ENCODE measurements at regions not wholly inside any gene's neighbourhood (a gene's known extent, or its start where the extent isn't known, plus 50 kb on each side); places are given as distances from the start of the nearest gene placed in this dataset.

- Histone ChIP-seq H3K4me2 (ENCODE audit: insufficient read depth, low read length) (no peak overlapping the region), H3K9ac (replicated peaks; ENCODE audit: extremely low read depth, insufficient read depth, low read length) (no peak overlapping the region), H3K4me3 (replicated peaks in 1 of 3; ENCODE audit: insufficient read depth in 1 of 3, low read depth in 1 of 3, low read length in 3 of 3) (no peak overlapping the region), H3K27ac (ENCODE audit: insufficient read depth, low read depth, low read length) (no peak overlapping the region), H2AFZ (ENCODE audit: low read depth, low read length) (no peak overlapping the region), H3K27me3 (ENCODE audit: control insufficient read depth in 2 of 2, insufficient read depth in 2 of 2, low read length in 2 of 2) (peaks cover 8 to 15% of the 10 kb centered on the region in 2 experiments), H3K9me3 (replicated peaks; ENCODE audit: control insufficient read depth, insufficient read depth, low read length) (no peaks in the 10 kb centered on the region), H3K9me1 (replicated peaks; ENCODE audit: control insufficient read depth, extremely low read depth, insufficient read depth, low read length) (no peaks in the 10 kb centered on the region), H3K36me3 (ENCODE audit: control insufficient read depth in 2 of 2, extremely low read depth in 1 of 2, insufficient read depth in 2 of 2, low read length in 2 of 2) (peaks cover 0 to 2% of the 10 kb centered on the region in 2 experiments), H3K79me2 (ENCODE audit: control insufficient read depth, insufficient read depth, low read length) (no peaks in the 10 kb centered on the region), H3K4me1 (ENCODE audit: control insufficient read depth, extremely low read depth, insufficient read depth, low read length) (peaks cover 14% of the 10 kb centered on the region), H4K20me1 (replicated peaks; ENCODE audit: control insufficient read depth, extremely low read depth, insufficient read depth, low read length) (peaks cover 22% of the 10 kb centered on the region)
- ChIA-PET CTCF (interaction anchor here (0.8 to 1.3 kb wide), 2 partner anchors 82 to 139 kb away, joined by 3 read pairs; no protein-coding TSS in a partner anchor), POLR2A (interaction anchor here (0.6 kb wide), 1 partner anchor 86 kb away, joined by 4 read pairs; no protein-coding TSS in a partner anchor)
- intact Hi-C loops (cut with micrococcal nuclease) (no loop called here), dilution Hi-C loops (cut with MboI; ENCODE audit: extremely low pct_ligation_motif_present, low sequenced_read_pairs) (no loop called here)
- no peak for FAIRE-seq
- BruUV-seq (replicated peaks), result no TSS peak
- DNase-seq (ENCODE audit: low read depth, low spot score), result no peak
- TF ChIP-seq CTCF (IDR thresholded peaks at IDR 0.05; ENCODE audit: extremely low read depth in 1 of 2, insufficient read depth in 1 of 2, low read depth in 1 of 2, low read length in 2 of 2) (no peak), MYC (IDR thresholded peaks at IDR 0.05; ENCODE audit: low read depth, low read length) (no peak), GATA2 (IDR thresholded peaks at IDR 0.05; ENCODE audit: insufficient read depth, insufficient read length, low read depth, low read length) (no peak), POLR2A (IDR thresholded peaks at IDR 0.05; ENCODE audit: low read depth, low read length) (no peak)
Measured at GRCh38 chr7:131000389-131000788, 266.4 kb upstream of the KLF14 start.

- ChIA-PET CTCF (interaction anchor here (0.8 to 1.5 kb wide), 5 partner anchors 39 to 140 kb away, joined by 3 to 5 read pairs (median 3); no protein-coding TSS in a partner anchor), POLR2A (interaction anchor here (0.6 kb wide), 1 partner anchor 87 kb away, joined by 4 read pairs; no protein-coding TSS in a partner anchor)
- H3K4me1 ChIP-seq (ENCODE audit: control insufficient read depth, extremely low read depth, insufficient read depth, low read length), result peaks cover 14% of the 10 kb centered on the region
- H3K36me3 ChIP-seq (ENCODE audit: control insufficient read depth in 2 of 2, extremely low read depth in 1 of 2, insufficient read depth in 2 of 2, low read length in 2 of 2), result peaks cover 0 to 2% of the 10 kb centered on the region in 2 experiments
- dilution Hi-C loops (cut with MboI; ENCODE audit: extremely low pct_ligation_motif_present, low sequenced_read_pairs) (no loop called here), intact Hi-C loops (cut with micrococcal nuclease) (no loop called here)
- no peaks in the 10 kb centered on the region for H3K79me2 ChIP-seq (ENCODE audit: control insufficient read depth, insufficient read depth, low read length)
- DNase-seq (ENCODE audit: low read depth, low spot score) (no peak), FAIRE-seq (no peak)
- no peak overlapping the region for H2AFZ ChIP-seq (ENCODE audit: low read depth, low read length)
- no peaks in the 10 kb centered on the region for H3K9me1 ChIP-seq (replicated peaks; ENCODE audit: control insufficient read depth, extremely low read depth, insufficient read depth, low read length)
- H4K20me1 ChIP-seq (replicated peaks; ENCODE audit: control insufficient read depth, extremely low read depth, insufficient read depth, low read length), result peaks cover 17% of the 10 kb centered on the region
- no peak overlapping the region for H3K27ac ChIP-seq (ENCODE audit: insufficient read depth, low read depth, low read length)
- H3K9me3 ChIP-seq (replicated peaks; ENCODE audit: control insufficient read depth, insufficient read depth, low read length), result no peaks in the 10 kb centered on the region
- peaks cover 3 to 10% of the 10 kb centered on the region in 2 experiments for H3K27me3 ChIP-seq (ENCODE audit: control insufficient read depth in 2 of 2, insufficient read depth in 2 of 2, low read length in 2 of 2)
- TF ChIP-seq GATA2 (IDR thresholded peaks at IDR 0.05; ENCODE audit: insufficient read depth, insufficient read length, low read depth, low read length) (no peak), MYC (IDR thresholded peaks at IDR 0.05; ENCODE audit: low read depth, low read length) (no peak), EZH2 (IDR thresholded peaks at IDR 0.05; ENCODE audit: borderline replicate concordance, low read depth, low read length, severe bottlenecking) (no peak), JUN (IDR thresholded peaks at IDR 0.05; ENCODE audit: borderline replicate concordance, insufficient read depth, insufficient read length, low read depth) (no peak), POLR2AphosphoS5 (IDR thresholded peaks at IDR 0.05; ENCODE audit: insufficient read depth, low read depth, low read length) (no peak), POLR2A (IDR thresholded peaks at IDR 0.05; ENCODE audit: low read depth, low read length) (no peak), FOS (IDR thresholded peaks at IDR 0.05; ENCODE audit: borderline replicate concordance, insufficient read depth, low read length) (no peak), MAX (IDR thresholded peaks at IDR 0.05; ENCODE audit: insufficient read depth, insufficient read length) (no peak), CTCF (IDR thresholded peaks at IDR 0.05; ENCODE audit: extremely low read depth in 1 of 2, insufficient read depth in 1 of 2, low read depth in 1 of 2, low read length in 2 of 2) (no peak)
- no peak overlapping the region for H3K4me2 ChIP-seq (ENCODE audit: insufficient read depth, low read length)
- no peak overlapping the region for H3K4me3 ChIP-seq (replicated peaks in 1 of 3; ENCODE audit: insufficient read depth in 1 of 3, low read depth in 1 of 3, low read length in 3 of 3)
- no TSS peak for BruUV-seq (replicated peaks)
- H3K9ac ChIP-seq (replicated peaks; ENCODE audit: extremely low read depth, insufficient read depth, low read length), result no peak overlapping the region
Measured at GRCh38 chr7:131000873-131001272, 266.9 kb upstream of the KLF14 start.
